Upper lobe of left lung (tissue), 4 donors: ENCODE measurements at regions not wholly inside any gene's neighbourhood (a gene's known extent, or its start where the extent isn't known, plus 50 kb on each side); places are given as distances from the start of the nearest gene placed in this dataset.
"Not testable (repeated sequence)": the region's sequence is repeated elsewhere in the genome, so short reads cannot be mapped to it uniquely, and the experiment has no call there.

Experiments used
- CTCF ChIP-seq, 6 experiments: fragments of 450-650 bp in 4 of 6; fragments of 200-600 bp in 2 of 6; sonication (generic) in 2 of 6; IDR thresholded peaks; one replicate each; pipeline ENCODE4 v1.5.1; 2016 to 2019; ENCODE audit warnings: antibody characterized with exemption in 6 of 6
- EP300 ChIP-seq, 4 donors: sonication (generic); formaldehyde crosslinking; IDR thresholded peaks; one replicate each; pipeline ENCODE4 v1.5.1; 2017; ENCODE audit warnings: antibody characterized with exemption in 4 of 4, control low read depth in 2 of 4
- POLR2A ChIP-seq, 4 donors: fragments of 450-650 bp; IDR thresholded peaks; one replicate each; pipeline ENCODE4 v1.5.1; 2016 to 2017; ENCODE audit warnings: antibody characterized with exemption in 4 of 4, mild to moderate bottlenecking in 2 of 4
- POLR2AphosphoS5 ChIP-seq, 2 donors: sonication (generic); formaldehyde crosslinking; IDR thresholded peaks; one replicate each; pipeline ENCODE4 v1.5.1; 2017; ENCODE audit warnings: antibody characterized with exemption in 2 of 2

- not testable (repeated sequence) for TF ChIP-seq POLR2AphosphoS5, CTCF, POLR2A, EP300 (IDR thresholded peaks at IDR 0.05)
Observed at GRCh38 chr9:66774618-66775017, 125.9 kb upstream of the ZNF658 start.
